IMR-90 (cell line): ENCODE measurements at regions not wholly inside any gene's neighbourhood (a gene's known extent, or its start where the extent isn't known, plus 50 kb on each side); places are given as distances from the start of the nearest gene placed in this dataset.

Source experiments
- ATAC-seq: fragments of 200-7000 bp; cut with Tn5 transposase; 2 replicates; pipeline ENCODE4 v1.9.1; 2020; ENCODE audit warnings: low read depth, mild to moderate bottlenecking, moderate library complexity
- BruUV-seq: library from RNA; stranded (reverse); fragments of 400-500 nt; replicated peaks from 2 replicates; lab custom pipeline; 2021; lab: Mats Ljungman, UMichigan
- CTCF ChIA-PET: fragments of 300-600 bp; formaldehyde crosslinking; extraction: SDS; loops from one replicate; lab custom pipeline; 2021; ENCODE audit warnings: antibody characterized with exemption; lab: Yijun Ruan, JAX
- POLR2A ChIA-PET: fragments of 300-600 bp; sonication (Branson Sonifier 250); formaldehyde crosslinking; loops from one replicate; lab custom pipeline; 2022; ENCODE audit warnings: antibody characterized with exemption; ENCODE audit not compliant: unreplicated experiment; lab: Charles Lee
- DNase-seq: peaks from one replicate; pipeline ENCODE4 v3.0.0; 2013
- H2AFZ ChIP-seq: replicated peaks from 2 replicates; pipeline ENCODE3; 2013; ENCODE audit warnings: low read length, mild to moderate bottlenecking; ENCODE audit not compliant: poor library complexity
- H2AK5ac ChIP-seq: 2 replicates; pipeline ENCODE4 v1.6.1; 2013; ENCODE audit warnings: low read depth, low read length, inconsistent platforms
- H2AK9ac ChIP-seq: replicated peaks from 2 replicates; pipeline ENCODE3; 2013; ENCODE audit warnings: mild to moderate bottlenecking, low read depth, low read length, moderate library complexity; ENCODE audit not compliant: poor library complexity
- H2BK120ac ChIP-seq: 2 replicates; pipeline ENCODE4 v1.6.1; 2013; ENCODE audit warnings: low read depth, low read length, inconsistent platforms
- H2BK15ac ChIP-seq: 3 replicates; pipeline ENCODE4 v1.6.1; 2013; ENCODE audit warnings: low read depth, low read length, inconsistent platforms
- H2BK20ac ChIP-seq: 2 replicates; pipeline ENCODE4 v1.6.1; 2013; ENCODE audit warnings: low read depth, mild to moderate bottlenecking, inconsistent platforms, low read length, moderate library complexity
- H2BK5ac ChIP-seq: 2 replicates; pipeline ENCODE4 v1.6.1; 2013; ENCODE audit warnings: mild to moderate bottlenecking, low read depth, low read length, inconsistent platforms; ENCODE audit not compliant: poor library complexity, severe bottlenecking
- H3K14ac ChIP-seq: replicated peaks from 2 replicates; pipeline ENCODE4 v1.6.1; 2013; ENCODE audit warnings: low read depth, low read length, inconsistent platforms
- H3K18ac ChIP-seq: 2 replicates; pipeline ENCODE4 v1.6.1; 2013; ENCODE audit warnings: low read depth, low read length, control low read depth
- H3K23ac ChIP-seq: 2 replicates; pipeline ENCODE4 v1.6.1; 2013; ENCODE audit warnings: low read depth, low read length, inconsistent platforms
- H3K27ac ChIP-seq: 2 replicates; pipeline ENCODE4 v1.5.1; 2013; ENCODE audit warnings: mild to moderate bottlenecking, control low read depth, low read length; ENCODE audit not compliant: insufficient read depth
- H3K27me3 ChIP-seq: 2 replicates; pipeline ENCODE4 v1.6.1; 2013; ENCODE audit warnings: low read length; ENCODE audit not compliant: control insufficient read depth, insufficient read depth
- H3K36me3 ChIP-seq: 2 replicates; pipeline ENCODE4 v1.6.1; 2013; ENCODE audit warnings: low read length, mixed read lengths; ENCODE audit not compliant: control insufficient read depth, insufficient read depth
- H3K4ac ChIP-seq: 2 replicates; pipeline ENCODE4 v1.6.1; 2013; ENCODE audit warnings: low read depth, low read length, inconsistent platforms
- H3K4me1 ChIP-seq: 2 replicates; pipeline ENCODE4 v1.6.1; 2013; ENCODE audit warnings: low read length, mixed read lengths; ENCODE audit not compliant: control insufficient read depth, insufficient read depth
- H3K4me2 ChIP-seq: 2 replicates; pipeline ENCODE4 v1.6.1; 2013; ENCODE audit warnings: low read depth, mild to moderate bottlenecking, control low read depth, low read length, moderate library complexity
- H3K4me3 ChIP-seq: 2 replicates; pipeline ENCODE4 v1.5.1; 2013; ENCODE audit warnings: low read depth, mild to moderate bottlenecking, control low read depth, low read length, moderate library complexity; ENCODE audit not compliant: insufficient read depth
- H3K56ac ChIP-seq: 2 replicates; pipeline ENCODE4 v1.6.1; 2013; ENCODE audit warnings: low read length, inconsistent platforms; ENCODE audit not compliant: insufficient read depth; ENCODE audit errors: extremely low read depth
- H3K79me1 ChIP-seq, 2 experiments: 2 replicates each; pipeline ENCODE4 v1.6.1; 2013; ENCODE audit warnings: low read length in 2 of 2, inconsistent platforms in 1 of 2, low read depth in 1 of 2
- H3K9ac ChIP-seq: 2 replicates; pipeline ENCODE4 v1.6.1; 2013; ENCODE audit warnings: low read depth, low read length, control low read depth
- H3K9me1 ChIP-seq: 2 replicates; pipeline ENCODE4 v1.6.1; 2013; ENCODE audit warnings: low read length, inconsistent platforms; ENCODE audit not compliant: insufficient read depth
- H3K9me3 ChIP-seq: 2 replicates; pipeline ENCODE4 v1.6.1; 2013; ENCODE audit warnings: low read length; ENCODE audit not compliant: control insufficient read depth, insufficient read depth
- H4K20me1 ChIP-seq: 2 replicates; pipeline ENCODE4 v1.6.1; 2013; ENCODE audit warnings: low read length, inconsistent platforms; ENCODE audit not compliant: insufficient read depth
- H4K5ac ChIP-seq: 2 replicates; pipeline ENCODE4 v1.6.1; 2013; ENCODE audit warnings: mild to moderate bottlenecking, low read depth, low read length, control low read depth
- H4K8ac ChIP-seq, 2 experiments: 2 replicates each; pipeline ENCODE4 v1.6.1; 2013; ENCODE audit warnings: low read depth in 2 of 2, low read length in 2 of 2, control low read depth in 1 of 2, inconsistent platforms in 1 of 2
- H4K91ac ChIP-seq: 2 replicates; pipeline ENCODE4 v1.6.1; 2013; ENCODE audit warnings: low read depth, low read length, inconsistent platforms; ENCODE audit not compliant: insufficient read depth
- CEBPB ChIP-seq: IDR thresholded peaks from 2 replicates; pipeline ENCODE4 v1.6.1; 2012; ENCODE audit warnings: low read depth, low read length, improper control_type of control experiment
- CHD1 ChIP-seq: IDR thresholded peaks from 2 replicates; pipeline ENCODE4 v1.6.1; 2012; ENCODE audit warnings: low read depth, low read length, improper control_type of control experiment
- ELK1 ChIP-seq: fragments of 150-350 bp; IDR thresholded peaks from 2 replicates; pipeline ENCODE4 v1.6.1; 2016; ENCODE audit warnings: low read depth, mild to moderate bottlenecking, low read length, moderate library complexity, borderline replicate concordance
- MAFK ChIP-seq: IDR thresholded peaks from 2 replicates; pipeline ENCODE4 v1.6.1; 2012; ENCODE audit warnings: low read depth, low read length, improper control_type of control experiment
- NFE2L2 ChIP-seq: fragments of 150-350 bp; IDR thresholded peaks from 2 replicates; pipeline ENCODE4 v1.6.1; 2016; ENCODE audit warnings: low read depth, mild to moderate bottlenecking, low read length
- POLR2A ChIP-seq: IDR thresholded peaks from 2 replicates; pipeline ENCODE4 v1.6.1; 2012; ENCODE audit warnings: mild to moderate bottlenecking, low read depth, low read length
- WGBS, 2 experiments: methylation state at CpG; one replicate each; pipeline versions ENCODE4 v1.1.5 to v1.1.7; 2013; ENCODE audit warnings: missing lambda C conversion rate in 2 of 2; ENCODE audit not compliant: insufficient read length in 1 of 2; ENCODE audit errors: extremely low coverage in 2 of 2; 5-methylcytosine and 5-hydroxymethylcytosine counted together
- dilution Hi-C: fragments of 300-500 bp; cut with HindIII; formaldehyde crosslinking; loops from one replicate; pipeline ENCODE4 v1.14.3; 2018; ENCODE audit warnings: low sequenced_read_pairs; ENCODE audit not compliant: unreplicated experiment
- in situ Hi-C: fragments of 300-500 bp; cut with MboI; formaldehyde crosslinking; loops from 3 replicates; pipeline ENCODE4 v1.14.3; 2019; ENCODE audit warnings: low sequenced_read_pairs, inconsistent platforms, mixed read lengths
- intact Hi-C: fragments of 100-400 bp; cut with micrococcal nuclease; formaldehyde crosslinking; loops from 2 replicates; pipeline ENCODE4 v1.10.0; 2022

GRCh38 chr6:121940728-121941127, 458.7 kb upstream of the HSF2 start:
- in situ Hi-C loops (no loop called here), intact Hi-C loops (no loop called here), dilution Hi-C loops (no loop called here)
- no peak overlapping the region for H3K18ac ChIP-seq
- H3K9me1 ChIP-seq = no peaks in the 10 kb centered on the region
- H3K9me3 ChIP-seq = no peaks in the 10 kb centered on the region
- H2BK15ac ChIP-seq = no peak overlapping the region
- no peaks in the 10 kb centered on the region for H3K79me1 ChIP-seq
- no peak overlapping the region for H3K23ac ChIP-seq
- no CpG with 5 or more reads among the region's 2 CpGs for WGBS, 2 experiments
- H4K8ac ChIP-seq = no peak overlapping the region
- no peak for ATAC-seq
- no peaks in the 10 kb centered on the region for H3K27me3 ChIP-seq
- DNase-seq = no peak
- no peak overlapping the region for H3K9ac ChIP-seq
- BruUV-seq = no TSS peak
- H4K91ac ChIP-seq = no peak overlapping the region
- H3K27ac ChIP-seq = no peak overlapping the region
- no peak overlapping the region for H3K4me2 ChIP-seq
- H4K20me1 ChIP-seq = no peaks in the 10 kb centered on the region
- H4K5ac ChIP-seq = no peak overlapping the region
- no peak overlapping the region for H2AK9ac ChIP-seq
- TF ChIP-seq MAFK (no peak), CEBPB (peak; percentile 74), POLR2A (no peak), ELK1 (no peak), NFE2L2 (no peak), CHD1 (no peak)
- no peak overlapping the region for H3K14ac ChIP-seq
- no peaks in the 10 kb centered on the region for H3K4me1 ChIP-seq
- no peaks in the 10 kb centered on the region for H3K36me3 ChIP-seq
- H2AFZ ChIP-seq = no peak overlapping the region
- no peak overlapping the region for H2AK5ac ChIP-seq
- no peak overlapping the region for H3K4ac ChIP-seq
- POLR2A ChIA-PET = no interaction called here
- no peak overlapping the region for H2BK120ac ChIP-seq
- no peak overlapping the region for H3K4me3 ChIP-seq
- CTCF ChIA-PET = no interaction called here
- no peak overlapping the region for H2BK5ac ChIP-seq
- no peak overlapping the region for H3K56ac ChIP-seq
- no peak overlapping the region for H2BK20ac ChIP-seq
